GM13976 (cell line): ENCODE measurements at regions not wholly inside any gene's neighbourhood (a gene's known extent, or its start where the extent isn't known, plus 50 kb on each side); places are given as distances from the start of the nearest gene placed in this dataset.
A peak's percentile ranks its signal among the peaks of the same experiment; 100 is the strongest.

Experiments used
- DNase-seq: peaks from one replicate; pipeline ENCODE4 v3.0.0; 2012; ENCODE audit warnings: low spot score
- CTCF ChIP-seq: IDR thresholded peaks from 2 replicates; pipeline ENCODE4 v1.5.1; 2012; ENCODE audit warnings: borderline replicate concordance, mild to moderate bottlenecking; ENCODE audit not compliant: insufficient read depth; ENCODE audit errors: extremely low read depth, missing control alignments, control extremely low read depth
- in situ Hi-C: fragments of 300-500 bp; cut with MboI; formaldehyde crosslinking; loops from one replicate; pipeline ENCODE4 v1.12.0; 2022; ENCODE audit warnings: low sequenced_read_pairs, mixed read lengths, inconsistent platforms; ENCODE audit not compliant: unreplicated experiment

- no peak for DNase-seq
- in situ Hi-C loops = no loop called here
- no peak for TF ChIP-seq CTCF
Measured at GRCh38 chr2:146537477-146537876, 1307.4 kb upstream of the ACVR2A start.

- in situ Hi-C loops = no loop called here
Measured at GRCh38 chr2:146532509-146533147, 1312.2 kb upstream of the ACVR2A start.

GRCh38 chr2:146532009-146532408 is 1312.8 kb upstream of the ACVR2A start:
- no peak for TF ChIP-seq CTCF
- no peak for DNase-seq
- in situ Hi-C loops = no loop called here

More at GRCh38 chr2:146532509-146533147, 1312.2 kb upstream of the ACVR2A start:
- no peak for TF ChIP-seq CTCF
- no peak for DNase-seq

- TF ChIP-seq CTCF = no peak
- in situ Hi-C loops = no loop called here
- DNase-seq = no peak
Measured at GRCh38 chr2:146530886-146531285, 1313.9 kb upstream of the ACVR2A start.

DNA sequence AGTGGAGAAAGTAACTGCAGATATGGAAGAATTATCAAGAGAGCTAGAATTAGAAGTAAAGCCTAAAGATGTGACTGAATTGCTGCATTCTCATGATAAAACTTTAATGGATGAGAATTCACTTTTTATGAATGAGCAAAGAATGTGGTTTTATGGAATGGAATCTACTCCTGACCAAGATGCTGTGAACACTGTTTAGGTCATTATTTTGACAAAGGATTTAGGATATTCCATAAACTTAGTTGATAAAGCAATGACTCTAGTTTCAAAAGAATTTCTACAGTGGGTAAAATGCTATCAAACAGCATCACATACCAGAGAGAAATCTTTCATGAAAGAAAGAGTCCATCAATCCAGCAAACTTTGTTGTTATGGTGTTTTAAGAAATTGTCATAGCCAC is 1317.7 kb upstream of the ACVR2A start:
- in situ Hi-C loops = no loop called here
- DNase-seq = no peak
- no peak for TF ChIP-seq CTCF

GRCh38 chr2:146523196-146523595 is 1321.6 kb upstream of the ACVR2A start:
- in situ Hi-C loops = no loop called here
- TF ChIP-seq CTCF = no peak
- DNase-seq = peak; percentile 2

DNA sequence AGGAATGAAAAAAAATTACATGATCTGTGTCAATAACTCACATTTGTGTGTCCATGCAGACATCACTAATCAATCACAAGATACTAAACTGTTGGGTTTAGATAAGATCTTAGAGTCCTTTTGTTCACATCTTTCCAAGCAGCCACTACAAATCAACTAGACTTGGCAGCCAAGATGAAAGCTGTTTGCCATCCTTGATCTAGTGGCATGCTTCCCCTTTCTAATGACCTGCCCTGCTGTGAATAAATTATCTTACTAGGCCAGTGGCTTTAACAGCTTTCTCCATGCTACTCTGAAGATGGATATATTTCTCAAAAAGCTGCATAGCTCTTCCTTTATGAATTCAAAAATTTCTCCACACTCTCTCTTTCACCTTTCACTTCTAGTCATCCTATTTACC is 1338.0 kb upstream of the ACVR2A start:
- no peak for TF ChIP-seq CTCF
- in situ Hi-C loops = no loop called here
- DNase-seq = no peak
